ENCODE measurements at regions not wholly inside any gene's neighbourhood (a gene's known extent, or its start where the extent isn't known, plus 50 kb on each side); places are given as distances from the start of the nearest gene placed in this dataset.
"Not testable (repeated sequence)": the region's sequence is repeated elsewhere in the genome, so short reads cannot be mapped to it uniquely, and the experiment has no call there.

GRCh38 chr4:12579172-12579571, 905.0 kb downstream of the RAB28 start:
- no peak for DNase-seq (ENCODE audit: low spot score)

- no peak for DNase-seq (ENCODE audit: low spot score)
These were observed 907.7 kb downstream of the RAB28 start for GRCh38 chr4:12576409-12576808.

- no peak for DNase-seq (ENCODE audit: low spot score)
These were observed 910.4 kb downstream of the RAB28 start for GRCh38 chr4:12573716-12574115.

- no peak for DNase-seq (ENCODE audit: low spot score)
These were observed 921.5 kb downstream of the RAB28 start for GRCh38 chr4:12562476-12563140.

DNA sequence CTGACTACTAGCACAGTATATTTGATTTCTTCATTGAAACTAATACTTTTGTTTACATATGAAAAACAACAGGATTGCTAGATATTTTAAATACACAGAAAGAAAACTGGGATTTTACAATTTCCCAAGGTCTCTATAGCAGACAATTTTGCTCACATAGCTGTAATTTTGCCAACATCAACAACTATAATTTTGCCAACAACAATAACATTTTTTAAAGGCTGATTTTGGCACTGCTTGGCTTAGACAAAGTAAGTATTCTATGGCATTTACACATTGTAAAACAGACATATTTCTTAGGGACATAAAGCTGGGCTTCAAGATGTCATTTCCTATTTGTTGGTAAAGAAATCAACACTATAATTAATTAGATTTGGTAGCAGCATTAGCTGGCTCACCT, 922.1 kb downstream of the RAB28 start:
- no peak for DNase-seq (ENCODE audit: low spot score)

DNA sequence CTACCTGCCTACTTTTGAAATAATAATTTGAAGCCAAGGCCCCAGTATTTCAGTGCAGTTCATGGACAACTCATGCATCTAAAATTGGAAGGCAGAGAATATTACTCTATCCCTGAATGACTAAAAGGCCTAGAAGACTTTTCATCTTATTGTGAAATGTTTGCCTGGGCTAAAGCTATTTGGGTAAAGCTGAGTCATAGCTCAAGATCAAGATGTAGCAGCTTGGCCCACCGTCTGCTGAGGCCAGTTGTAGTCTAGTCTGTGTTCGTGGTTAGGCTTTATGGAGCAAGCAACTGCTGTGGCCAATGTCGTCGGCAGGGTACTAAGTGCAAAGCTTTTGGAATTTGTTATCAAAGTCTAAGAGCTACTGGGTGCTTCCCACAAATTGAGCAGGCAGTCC, 929.1 kb downstream of the RAB28 start:
- DNase-seq (ENCODE audit: low spot score): no peak

- DNase-seq (ENCODE audit: low spot score): no peak
These were observed 935.5 kb downstream of the RAB28 start for GRCh38 chr4:12548678-12549077.

- DNase-seq (ENCODE audit: low spot score): no peak
These were observed 938.3 kb downstream of the RAB28 start for GRCh38 chr4:12545812-12546211.

- DNase-seq (ENCODE audit: low spot score): no peak
These were observed 946.0 kb downstream of the RAB28 start for GRCh38 chr4:12538162-12538561.

GRCh38 chr4:12534684-12535083, 949.5 kb downstream of the RAB28 start:
- no peak for DNase-seq (ENCODE audit: low spot score)

DNA sequence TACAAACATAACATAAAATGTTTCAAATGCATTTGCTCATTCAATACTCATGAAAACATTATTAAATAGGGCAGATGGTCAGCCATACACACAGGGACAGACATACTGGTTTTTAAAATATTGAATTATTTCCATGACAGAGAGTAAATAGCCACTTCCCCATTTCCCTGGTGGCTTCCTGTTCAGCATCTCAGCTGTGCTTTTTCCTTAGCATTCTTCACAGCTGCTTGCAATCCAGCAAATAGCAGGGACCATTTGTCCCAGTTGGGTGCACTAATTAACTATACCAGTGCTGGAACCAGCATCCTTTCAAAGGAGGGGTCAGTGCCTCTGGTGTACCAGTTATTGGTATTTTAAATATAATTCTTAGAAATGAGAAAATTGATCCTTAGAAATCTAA, 964.7 kb downstream of the RAB28 start:
- DNase-seq (ENCODE audit: low spot score): no peak

GRCh38 chr4:12507868-12508481, 976.2 kb downstream of the RAB28 start:
- no peak for DNase-seq (ENCODE audit: low spot score)

DNA sequence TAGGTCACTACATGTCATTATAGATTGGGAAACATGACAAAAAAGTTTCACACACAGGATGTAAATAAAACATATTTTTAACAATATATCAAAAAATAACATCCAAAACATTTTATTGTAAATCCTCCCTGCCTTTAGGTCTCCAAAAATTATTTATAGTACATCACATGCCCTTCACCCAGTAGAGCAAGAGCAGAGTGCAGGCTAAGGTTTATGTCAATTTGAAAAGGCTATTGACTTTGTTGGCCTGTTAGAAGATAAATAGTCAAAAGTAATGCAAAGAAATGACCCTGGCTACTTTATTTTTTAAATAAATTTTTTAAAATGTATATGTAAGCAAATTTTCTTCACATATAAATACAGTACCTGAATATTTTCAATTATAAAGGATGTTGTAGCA, 983.7 kb downstream of the RAB28 start:
- no peak for DNase-seq (ENCODE audit: low spot score)

DNA sequence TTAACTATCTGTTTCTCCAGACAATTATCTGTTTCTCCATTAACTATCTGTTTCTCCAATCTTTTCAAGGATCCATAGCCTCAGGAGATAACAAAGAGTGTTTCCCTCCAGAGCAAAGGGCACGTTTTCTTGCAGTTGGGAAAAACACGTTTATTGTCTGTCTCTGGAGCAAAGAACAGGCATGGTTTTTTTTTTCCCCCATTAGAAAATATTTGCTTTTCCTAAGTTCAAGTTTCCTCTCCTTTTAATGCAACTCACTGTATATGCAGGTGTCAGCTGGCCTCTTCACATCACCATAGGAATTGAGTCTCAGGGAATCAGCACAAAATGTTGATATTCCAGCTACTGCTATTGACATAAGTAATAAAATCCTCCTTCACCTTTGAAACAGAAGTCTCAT, 984.4 kb downstream of the RAB28 start:
- DNase-seq (ENCODE audit: low spot score): no peak

DNA sequence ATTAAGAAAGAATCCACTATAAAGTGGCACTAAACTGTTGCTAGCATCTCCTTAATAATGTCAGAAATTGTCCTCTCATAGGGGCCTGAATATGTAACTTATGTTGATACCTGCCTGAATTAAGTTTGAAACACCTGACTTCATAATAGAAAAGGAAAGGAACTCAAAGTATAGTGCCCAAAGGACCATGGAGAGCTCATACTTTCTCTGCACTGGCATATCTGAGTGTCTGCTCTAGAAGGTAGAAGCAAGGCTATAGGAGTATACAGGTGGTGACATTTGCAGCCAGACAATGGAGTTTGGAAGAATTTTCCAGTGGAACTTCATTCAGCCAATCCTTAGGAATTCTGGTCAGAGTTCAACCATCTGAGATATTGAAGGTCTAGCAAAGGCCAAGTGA, 988.9 kb downstream of the RAB28 start:
- no peak for DNase-seq (ENCODE audit: low spot score)

GRCh38 chr4:12492730-12493393, 991.3 kb downstream of the RAB28 start:
- DNase-seq (ENCODE audit: low spot score): no peak

DNA sequence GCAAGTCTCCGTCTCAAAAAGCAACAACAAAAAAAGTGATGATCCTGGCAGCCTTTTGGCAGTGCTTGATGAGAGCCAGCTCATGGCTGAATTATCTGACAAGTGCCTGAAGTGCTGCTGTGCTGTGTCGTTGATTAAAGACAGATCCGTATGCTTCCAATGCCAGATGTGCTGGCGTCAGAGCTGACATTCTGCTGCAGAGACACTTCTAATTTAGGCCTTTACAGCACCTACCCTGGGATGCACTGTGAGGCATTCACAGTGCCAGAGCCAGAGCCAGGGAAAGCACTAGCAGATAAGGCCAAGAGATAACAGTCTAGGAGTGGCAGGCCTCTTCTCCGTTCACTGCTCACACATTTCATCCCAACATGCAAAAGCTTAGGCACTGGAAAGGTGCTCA, 995.5 kb downstream of the RAB28 start:
- no peak for DNase-seq (ENCODE audit: low spot score)

GRCh38 chr4:12487000-12487399, 997.1 kb downstream of the RAB28 start:
- DNase-seq (ENCODE audit: low spot score): no peak

DNA sequence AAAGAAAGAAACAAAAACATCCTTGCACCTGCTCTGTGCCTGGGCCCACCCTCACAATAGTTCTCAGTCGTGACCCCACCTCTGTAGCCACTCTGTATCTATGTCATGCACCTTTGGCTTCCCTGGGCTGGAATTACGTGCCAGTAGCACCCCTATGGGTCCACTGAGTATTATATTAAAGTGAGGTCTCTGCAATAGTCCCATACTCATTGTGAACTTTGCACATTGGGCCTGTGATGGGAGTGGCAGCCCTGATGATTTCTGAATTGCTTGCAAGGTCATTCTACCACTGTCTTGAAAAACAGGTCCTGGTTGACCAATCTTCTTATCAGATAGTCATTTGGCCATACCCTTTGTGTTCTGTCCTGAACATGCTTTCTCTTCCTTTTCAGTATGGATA, 1012.1 kb downstream of the RAB28 start:
- DNase-seq (ENCODE audit: low spot score): no peak

DNA sequence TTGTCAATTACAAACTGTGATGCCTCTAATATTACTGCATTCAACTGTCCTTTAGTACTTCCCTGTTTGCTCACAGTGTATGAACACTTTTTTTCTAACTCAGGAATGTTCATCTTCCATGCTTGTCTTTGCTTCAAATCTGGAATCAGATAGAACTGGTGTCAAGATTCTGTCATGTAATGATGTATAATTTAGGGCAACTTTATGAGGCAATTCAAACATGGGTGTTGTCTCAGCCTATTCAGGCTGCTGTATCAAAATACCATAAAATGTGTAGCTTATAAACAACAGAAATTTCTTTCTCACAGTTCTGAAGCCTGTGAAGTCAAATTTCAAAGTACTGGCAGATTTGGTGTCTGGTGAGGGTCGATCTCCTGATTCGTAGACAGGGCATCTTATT, 1012.9 kb downstream of the RAB28 start:
- no peak for DNase-seq (ENCODE audit: low spot score)

- not testable (repeated sequence) for DNase-seq (ENCODE audit: low spot score)
These were observed 1022.6 kb downstream of the RAB28 start for GRCh38 chr4:12461576-12461975.

GRCh38 chr4:12459126-12459525, 1025.0 kb downstream of the RAB28 start:
- DNase-seq (ENCODE audit: low spot score): no peak

DNA sequence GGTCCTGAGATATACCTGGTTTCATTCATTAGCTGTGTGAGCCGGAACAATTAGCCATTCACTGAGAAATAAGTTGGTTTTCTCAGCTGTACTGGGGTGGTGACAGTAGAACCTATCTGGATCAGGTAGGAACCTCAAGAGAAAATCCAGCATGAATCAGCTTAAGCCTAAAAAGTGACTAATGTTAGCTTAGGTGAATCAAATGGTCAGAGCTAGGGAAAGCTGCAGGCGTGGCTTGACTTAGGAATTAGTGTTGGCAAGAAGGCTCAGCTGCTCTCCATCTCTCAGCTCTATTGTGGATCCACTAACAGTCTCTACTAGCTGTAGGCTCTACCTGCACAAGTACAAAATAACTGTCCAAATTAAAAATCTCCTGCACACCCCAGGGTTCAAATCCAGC, 1025.5 kb downstream of the RAB28 start:
- no peak for DNase-seq (ENCODE audit: low spot score)

DNA sequence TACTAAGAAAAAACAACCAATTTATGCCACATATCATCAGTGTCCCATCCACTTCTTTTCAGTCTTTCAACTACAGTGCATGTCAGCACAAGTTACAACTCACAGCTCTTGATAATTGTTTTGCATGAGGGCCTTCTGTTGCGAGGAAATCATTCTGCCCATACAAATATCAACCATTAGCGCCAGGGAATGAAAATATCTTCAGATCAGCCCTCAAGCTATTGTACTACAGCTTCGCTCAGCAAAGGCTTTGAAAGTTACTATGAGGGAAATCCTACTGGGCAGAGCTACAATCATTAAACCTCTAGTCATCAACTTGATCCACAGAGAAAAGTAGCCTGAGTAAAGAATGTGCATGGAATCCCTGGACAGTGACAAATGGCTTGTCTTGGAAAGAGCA, 1023.6 kb upstream of the HS3ST1 start:
- DNase-seq (ENCODE audit: low spot score): no peak
